Upper lobe of left lung (tissue), 4 donors: ENCODE measurements at regions not wholly inside any gene's neighbourhood (a gene's known extent, or its start where the extent isn't known, plus 50 kb on each side); places are given as distances from the start of the nearest gene placed in this dataset.
"Not testable (repeated sequence)": the region's sequence is repeated elsewhere in the genome, so short reads cannot be mapped to it uniquely, and the experiment has no call there.

Source experiments
- EP300 ChIP-seq, 4 donors: sonication (generic); formaldehyde crosslinking; IDR thresholded peaks; one replicate each; pipeline ENCODE4 v1.5.1; 2017; ENCODE audit warnings: antibody characterized with exemption in 4 of 4, control low read depth in 2 of 4
- POLR2A ChIP-seq, 4 donors: fragments of 450-650 bp; IDR thresholded peaks; one replicate each; pipeline ENCODE4 v1.5.1; 2016 to 2017; ENCODE audit warnings: antibody characterized with exemption in 4 of 4, mild to moderate bottlenecking in 2 of 4
- POLR2AphosphoS5 ChIP-seq, 2 donors: sonication (generic); formaldehyde crosslinking; IDR thresholded peaks; one replicate each; pipeline ENCODE4 v1.5.1; 2017; ENCODE audit warnings: antibody characterized with exemption in 2 of 2
- TF ChIP-seq, protein P1 (sequence below), 6 experiments: fragments of 450-650 bp in 4 of 6; fragments of 200-600 bp in 2 of 6; sonication (generic) in 2 of 6; IDR thresholded peaks; one replicate each; pipeline ENCODE4 v1.5.1; 2016 to 2019; ENCODE audit warnings: antibody characterized with exemption in 6 of 6

DNA sequence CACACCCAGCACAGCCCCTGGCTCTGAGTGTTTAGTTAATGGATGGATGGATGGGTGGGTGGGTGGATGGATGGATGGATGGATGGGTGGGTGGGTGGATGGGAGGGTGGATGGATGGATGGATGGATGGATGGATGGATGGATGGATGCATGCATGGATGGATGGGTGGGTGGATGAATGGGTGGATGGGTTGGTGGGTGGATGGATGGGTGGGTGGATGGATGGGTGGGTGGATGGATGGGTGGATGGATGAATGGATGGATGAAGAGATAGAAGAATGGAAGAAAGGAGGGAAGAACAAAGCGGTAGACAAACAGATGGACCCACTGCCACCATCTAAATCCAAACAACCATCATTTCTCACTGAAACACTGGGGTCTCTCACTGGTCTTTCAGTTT lies 80.3 kb upstream of the SIRPA start:
- TF ChIP-seq, protein P1, sequence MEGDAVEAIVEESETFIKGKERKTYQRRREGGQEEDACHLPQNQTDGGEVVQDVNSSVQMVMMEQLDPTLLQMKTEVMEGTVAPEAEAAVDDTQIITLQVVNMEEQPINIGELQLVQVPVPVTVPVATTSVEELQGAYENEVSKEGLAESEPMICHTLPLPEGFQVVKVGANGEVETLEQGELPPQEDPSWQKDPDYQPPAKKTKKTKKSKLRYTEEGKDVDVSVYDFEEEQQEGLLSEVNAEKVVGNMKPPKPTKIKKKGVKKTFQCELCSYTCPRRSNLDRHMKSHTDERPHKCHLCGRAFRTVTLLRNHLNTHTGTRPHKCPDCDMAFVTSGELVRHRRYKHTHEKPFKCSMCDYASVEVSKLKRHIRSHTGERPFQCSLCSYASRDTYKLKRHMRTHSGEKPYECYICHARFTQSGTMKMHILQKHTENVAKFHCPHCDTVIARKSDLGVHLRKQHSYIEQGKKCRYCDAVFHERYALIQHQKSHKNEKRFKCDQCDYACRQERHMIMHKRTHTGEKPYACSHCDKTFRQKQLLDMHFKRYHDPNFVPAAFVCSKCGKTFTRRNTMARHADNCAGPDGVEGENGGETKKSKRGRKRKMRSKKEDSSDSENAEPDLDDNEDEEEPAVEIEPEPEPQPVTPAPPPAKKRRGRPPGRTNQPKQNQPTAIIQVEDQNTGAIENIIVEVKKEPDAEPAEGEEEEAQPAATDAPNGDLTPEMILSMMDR (IDR thresholded peaks at IDR 0.05): not testable (repeated sequence)
- not testable (repeated sequence) for TF ChIP-seq POLR2A, POLR2AphosphoS5, EP300 (IDR thresholded peaks at IDR 0.05)
